WTC11 (cell line): ENCODE measurements at regions not wholly inside any gene's neighbourhood (a gene's known extent, or its start where the extent isn't known, plus 50 kb on each side); places are given as distances from the start of the nearest gene placed in this dataset.

Experiments
- ATAC-seq: fragments of 200-7000 bp; cut with Tn5 transposase; 2 replicates; pipeline ENCODE4 v1.10.0; 2021; ENCODE audit warnings: mild to moderate bottlenecking, moderate library complexity
- CTCF ChIA-PET: fragments of 300-600 bp; sonication (Branson Sonifier 250); formaldehyde crosslinking; loops from one replicate; lab custom pipeline; 2021; ENCODE audit warnings: antibody characterized with exemption; lab: Charles Lee
- POLR2A ChIA-PET: fragments of 350-600 bp; sonication (Branson Sonifier 250); formaldehyde crosslinking; loops from one replicate; lab custom pipeline; 2021; ENCODE audit warnings: antibody characterized with exemption; lab: Charles Lee
- DNase-seq: peaks from one replicate; pipeline ENCODE4 v3.0.0; 2021; ENCODE audit warnings: low spot score
- H3K27ac Mint-ChIP-seq: 2 replicates; pipeline ENCODE4 v1.8.0; 2021; ENCODE audit warnings: mixed read lengths
- H3K27me3 Mint-ChIP-seq: 2 replicates; pipeline ENCODE4 v1.8.0; 2021; ENCODE audit warnings: low read depth, mild to moderate bottlenecking, moderate library complexity, mixed read lengths
- H3K36me3 Mint-ChIP-seq: 2 replicates; pipeline ENCODE4 v1.8.0; 2021; ENCODE audit warnings: mixed read lengths
- H3K4me1 Mint-ChIP-seq: 2 replicates; pipeline ENCODE4 v1.8.0; 2022; ENCODE audit warnings: mixed read lengths
- H3K4me3 Mint-ChIP-seq: 2 replicates; pipeline ENCODE4 v1.8.0; 2021; ENCODE audit warnings: mild to moderate bottlenecking, moderate library complexity, mixed read lengths
- H3K9me3 Mint-ChIP-seq: 2 replicates; pipeline ENCODE4 v1.8.0; 2021; ENCODE audit warnings: mixed read lengths
- CREB1 ChIP-seq: sonication (generic); formaldehyde crosslinking; IDR thresholded peaks from 2 replicates; pipeline ENCODE4 v1.8.0; 2023; ENCODE audit warnings: mild to moderate bottlenecking, missing genetic modification reagents
- ETV6 ChIP-seq: sonication (generic); formaldehyde crosslinking; IDR thresholded peaks from 2 replicates; pipeline ENCODE4 v1.8.1; 2022; ENCODE audit warnings: mild to moderate bottlenecking, missing genetic modification reagents
- FOXJ3 ChIP-seq: sonication (generic); formaldehyde crosslinking; IDR thresholded peaks from 2 replicates; pipeline ENCODE4 v1.9.0; 2021; ENCODE audit warnings: missing genetic modification reagents, mild to moderate bottlenecking, borderline replicate concordance
- GABPB1 ChIP-seq: sonication (generic); formaldehyde crosslinking; IDR thresholded peaks from 2 replicates; pipeline ENCODE4 v1.8.1; 2023; ENCODE audit warnings: mild to moderate bottlenecking, missing genetic modification reagents
- GRHL2 ChIP-seq: fragments of 250-450 bp; sonication (Bioruptor Pico); IDR thresholded peaks from 2 replicates; pipeline ENCODE4 v1.8.0; 2022; ENCODE audit warnings: mild to moderate bottlenecking, moderate library complexity; ENCODE audit not compliant: insufficient replicate concordance, severe bottlenecking
- JAZF1 ChIP-seq: fragments of 250-450 bp; sonication (Bioruptor Pico); IDR thresholded peaks from 2 replicates; pipeline ENCODE4 v1.9.0; 2021; ENCODE audit warnings: moderate library complexity, mild to moderate bottlenecking, inconsistent platforms
- JUN ChIP-seq: sonication (generic); formaldehyde crosslinking; IDR thresholded peaks from 2 replicates; pipeline ENCODE4 v1.8.0; 2023; ENCODE audit warnings: mild to moderate bottlenecking, missing genetic modification reagents
- KAT7 ChIP-seq: sonication (generic); formaldehyde crosslinking; IDR thresholded peaks from 2 replicates; pipeline ENCODE4 v1.8.1; 2023; ENCODE audit warnings: missing genetic modification reagents, mild to moderate bottlenecking, borderline replicate concordance
- MXD4 ChIP-seq: fragments of 250-450 bp; sonication (Bioruptor Pico); IDR thresholded peaks from 2 replicates; pipeline ENCODE4 v1.8.0; 2021; ENCODE audit warnings: mild to moderate bottlenecking, moderate library complexity, borderline replicate concordance
- MYBL2 ChIP-seq: sonication (generic); formaldehyde crosslinking; IDR thresholded peaks from 2 replicates; pipeline ENCODE4 v1.8.1; 2023; ENCODE audit warnings: mild to moderate bottlenecking, moderate library complexity, missing genetic modification reagents
- NFYB ChIP-seq: sonication (generic); formaldehyde crosslinking; conservative IDR thresholded peaks from 2 replicates; pipeline ENCODE4 v1.8.0; 2022; ENCODE audit warnings: low read depth, missing genetic modification reagents
- NR1H2 ChIP-seq: sonication (generic); formaldehyde crosslinking; IDR thresholded peaks from 2 replicates; pipeline ENCODE4 v1.9.0; 2021; ENCODE audit warnings: mild to moderate bottlenecking, moderate library complexity, missing genetic modification reagents
- SMAD3 ChIP-seq: sonication (generic); formaldehyde crosslinking; IDR thresholded peaks from 2 replicates; pipeline ENCODE4 v1.8.0; 2022; ENCODE audit warnings: missing genetic modification reagents, mild to moderate bottlenecking, borderline replicate concordance
- ZNF396 ChIP-seq: fragments of 250-450 bp; sonication (Bioruptor Pico); IDR thresholded peaks from 2 replicates; pipeline ENCODE4 v1.8.0; 2021; ENCODE audit warnings: mild to moderate bottlenecking, moderate library complexity, borderline replicate concordance
- TF ChIP-seq, protein P1 (sequence below): sonication (generic); formaldehyde crosslinking; IDR thresholded peaks from 2 replicates; pipeline ENCODE4 v1.8.0; 2022; ENCODE audit warnings: mild to moderate bottlenecking, missing genetic modification reagents
- TF ChIP-seq, protein P2 (sequence below): fragments of 200-600 bp; IDR thresholded peaks from 2 replicates; pipeline ENCODE4 v1.8.0; 2022; ENCODE audit warnings: antibody characterized with exemption
- TF ChIP-seq, protein P3 (sequence below): sonication (generic); formaldehyde crosslinking; conservative IDR thresholded peaks from 2 replicates; pipeline ENCODE4 v1.8.1; 2022; ENCODE audit warnings: mild to moderate bottlenecking, missing genetic modification reagents
- TF ChIP-seq, protein P4 (sequence below): sonication (generic); formaldehyde crosslinking; conservative IDR thresholded peaks from 2 replicates; pipeline ENCODE4 v1.8.1; 2023; ENCODE audit warnings: mild to moderate bottlenecking, low read depth, missing genetic modification reagents, moderate library complexity
- TF ChIP-seq, protein P5 (sequence below): sonication (generic); formaldehyde crosslinking; IDR thresholded peaks from 2 replicates; pipeline ENCODE4 v1.8.0; 2023; ENCODE audit warnings: missing genetic modification reagents
- TF ChIP-seq, protein P6 (sequence below): sonication (generic); formaldehyde crosslinking; IDR thresholded peaks from 2 replicates; pipeline ENCODE4 v1.8.0; 2023; ENCODE audit warnings: mild to moderate bottlenecking, missing genetic modification reagents

DNA sequence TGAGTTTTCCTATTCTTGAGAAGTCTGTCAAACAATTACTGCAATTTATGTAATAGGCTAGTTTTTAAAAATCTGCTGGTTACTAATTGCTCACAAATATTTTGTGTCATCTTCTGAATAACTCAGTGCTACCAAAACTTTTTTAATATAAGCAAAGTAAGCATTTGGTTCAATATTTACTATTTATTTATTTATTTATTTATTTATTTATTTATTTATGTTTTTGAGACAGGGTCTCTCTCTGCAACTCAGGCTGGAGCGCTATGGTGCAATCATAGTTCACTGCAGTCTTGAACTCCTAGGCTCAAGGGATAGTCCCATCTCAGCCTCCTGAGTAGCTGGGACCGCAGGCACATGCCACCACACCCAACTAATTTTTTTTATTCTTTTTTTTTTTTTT is 60.4 kb upstream of the CDH20 start:
- TF ChIP-seq, protein P1, sequence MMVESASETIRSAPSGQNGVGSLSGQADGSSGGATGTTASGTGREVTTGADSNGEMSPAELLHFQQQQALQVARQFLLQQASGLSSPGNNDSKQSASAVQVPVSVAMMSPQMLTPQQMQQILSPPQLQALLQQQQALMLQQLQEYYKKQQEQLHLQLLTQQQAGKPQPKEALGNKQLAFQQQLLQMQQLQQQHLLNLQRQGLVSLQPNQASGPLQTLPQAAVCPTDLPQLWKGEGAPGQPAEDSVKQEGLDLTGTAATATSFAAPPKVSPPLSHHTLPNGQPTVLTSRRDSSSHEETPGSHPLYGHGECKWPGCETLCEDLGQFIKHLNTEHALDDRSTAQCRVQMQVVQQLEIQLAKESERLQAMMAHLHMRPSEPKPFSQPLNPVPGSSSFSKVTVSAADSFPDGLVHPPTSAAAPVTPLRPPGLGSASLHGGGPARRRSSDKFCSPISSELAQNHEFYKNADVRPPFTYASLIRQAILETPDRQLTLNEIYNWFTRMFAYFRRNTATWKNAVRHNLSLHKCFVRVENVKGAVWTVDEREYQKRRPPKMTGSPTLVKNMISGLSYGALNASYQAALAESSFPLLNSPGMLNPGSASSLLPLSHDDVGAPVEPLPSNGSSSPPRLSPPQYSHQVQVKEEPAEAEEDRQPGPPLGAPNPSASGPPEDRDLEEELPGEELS: no peak
- TF ChIP-seq GRHL2 (CRISPR knock-in tag) (no peak), JAZF1 (CRISPR knock-in tag) (no peak), NFYB (no peak), SMAD3 (no peak), FOXJ3 (no peak), KAT7 (CRISPR knock-in tag) (no peak), MXD4 (CRISPR knock-in tag) (no peak), CREB1 (CRISPR knock-in tag) (no peak), ZNF396 (CRISPR knock-in tag) (no peak)
- TF ChIP-seq, protein P2, sequence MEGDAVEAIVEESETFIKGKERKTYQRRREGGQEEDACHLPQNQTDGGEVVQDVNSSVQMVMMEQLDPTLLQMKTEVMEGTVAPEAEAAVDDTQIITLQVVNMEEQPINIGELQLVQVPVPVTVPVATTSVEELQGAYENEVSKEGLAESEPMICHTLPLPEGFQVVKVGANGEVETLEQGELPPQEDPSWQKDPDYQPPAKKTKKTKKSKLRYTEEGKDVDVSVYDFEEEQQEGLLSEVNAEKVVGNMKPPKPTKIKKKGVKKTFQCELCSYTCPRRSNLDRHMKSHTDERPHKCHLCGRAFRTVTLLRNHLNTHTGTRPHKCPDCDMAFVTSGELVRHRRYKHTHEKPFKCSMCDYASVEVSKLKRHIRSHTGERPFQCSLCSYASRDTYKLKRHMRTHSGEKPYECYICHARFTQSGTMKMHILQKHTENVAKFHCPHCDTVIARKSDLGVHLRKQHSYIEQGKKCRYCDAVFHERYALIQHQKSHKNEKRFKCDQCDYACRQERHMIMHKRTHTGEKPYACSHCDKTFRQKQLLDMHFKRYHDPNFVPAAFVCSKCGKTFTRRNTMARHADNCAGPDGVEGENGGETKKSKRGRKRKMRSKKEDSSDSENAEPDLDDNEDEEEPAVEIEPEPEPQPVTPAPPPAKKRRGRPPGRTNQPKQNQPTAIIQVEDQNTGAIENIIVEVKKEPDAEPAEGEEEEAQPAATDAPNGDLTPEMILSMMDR: no peak
- TF ChIP-seq, protein P3, sequence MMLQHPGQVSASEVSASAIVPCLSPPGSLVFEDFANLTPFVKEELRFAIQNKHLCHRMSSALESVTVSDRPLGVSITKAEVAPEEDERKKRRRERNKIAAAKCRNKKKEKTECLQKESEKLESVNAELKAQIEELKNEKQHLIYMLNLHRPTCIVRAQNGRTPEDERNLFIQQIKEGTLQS: no peak
- Mint-ChIP-seq H3K36me3 (peaks cover 3% of the 10 kb centered on the region; the same call in 1 of the 2 replicates), H3K4me1 (peaks cover 35% of the 10 kb centered on the region), H3K27ac (no peak overlapping the region), H3K9me3 (peaks cover 10% of the 10 kb centered on the region), H3K27me3 (peaks cover 73% of the 10 kb centered on the region), H3K4me3 (no peak overlapping the region)
- DNase-seq: no peak
- no peak for ATAC-seq
- CTCF ChIA-PET: no interaction called here
- POLR2A ChIA-PET: no interaction called here

DNA sequence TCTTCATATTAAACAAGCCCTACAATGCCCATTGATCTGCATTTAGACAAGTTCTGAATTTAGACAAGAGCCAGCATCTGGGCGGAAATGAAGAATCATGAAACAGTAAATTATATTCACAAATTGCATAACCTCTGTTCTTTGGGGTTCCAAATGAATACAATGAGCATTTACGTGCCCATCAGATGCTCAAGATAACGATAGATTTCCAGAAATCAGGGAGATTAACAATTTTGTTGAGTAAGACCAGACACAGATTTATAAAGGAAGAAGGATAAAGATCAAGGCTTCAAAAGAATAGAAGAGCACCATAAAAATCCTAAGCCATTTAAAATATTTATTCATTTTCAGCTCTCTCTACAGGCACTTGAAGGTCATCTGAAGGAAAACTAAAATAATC is 59.7 kb upstream of the CDH20 start:
- H3K4me1 Mint-ChIP-seq: peaks cover 35% of the 10 kb centered on the region
- H3K27ac Mint-ChIP-seq: no peak overlapping the region
- no peak for TF ChIP-seq ETV6 (CRISPR knock-in tag)
- no peak for TF ChIP-seq NR1H2 (CRISPR knock-in tag)
- TF ChIP-seq JUN (CRISPR knock-in tag): no peak
- TF ChIP-seq NFYB: no peak
- TF ChIP-seq MYBL2 (CRISPR knock-in tag): no peak
- TF ChIP-seq GABPB1 (CRISPR knock-in tag): no peak
- TF ChIP-seq, protein P4, sequence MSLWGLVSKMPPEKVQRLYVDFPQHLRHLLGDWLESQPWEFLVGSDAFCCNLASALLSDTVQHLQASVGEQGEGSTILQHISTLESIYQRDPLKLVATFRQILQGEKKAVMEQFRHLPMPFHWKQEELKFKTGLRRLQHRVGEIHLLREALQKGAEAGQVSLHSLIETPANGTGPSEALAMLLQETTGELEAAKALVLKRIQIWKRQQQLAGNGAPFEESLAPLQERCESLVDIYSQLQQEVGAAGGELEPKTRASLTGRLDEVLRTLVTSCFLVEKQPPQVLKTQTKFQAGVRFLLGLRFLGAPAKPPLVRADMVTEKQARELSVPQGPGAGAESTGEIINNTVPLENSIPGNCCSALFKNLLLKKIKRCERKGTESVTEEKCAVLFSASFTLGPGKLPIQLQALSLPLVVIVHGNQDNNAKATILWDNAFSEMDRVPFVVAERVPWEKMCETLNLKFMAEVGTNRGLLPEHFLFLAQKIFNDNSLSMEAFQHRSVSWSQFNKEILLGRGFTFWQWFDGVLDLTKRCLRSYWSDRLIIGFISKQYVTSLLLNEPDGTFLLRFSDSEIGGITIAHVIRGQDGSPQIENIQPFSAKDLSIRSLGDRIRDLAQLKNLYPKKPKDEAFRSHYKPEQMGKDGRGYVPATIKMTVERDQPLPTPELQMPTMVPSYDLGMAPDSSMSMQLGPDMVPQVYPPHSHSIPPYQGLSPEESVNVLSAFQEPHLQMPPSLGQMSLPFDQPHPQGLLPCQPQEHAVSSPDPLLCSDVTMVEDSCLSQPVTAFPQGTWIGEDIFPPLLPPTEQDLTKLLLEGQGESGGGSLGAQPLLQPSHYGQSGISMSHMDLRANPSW (CRISPR knock-in tag): no peak
- TF ChIP-seq, protein P5, sequence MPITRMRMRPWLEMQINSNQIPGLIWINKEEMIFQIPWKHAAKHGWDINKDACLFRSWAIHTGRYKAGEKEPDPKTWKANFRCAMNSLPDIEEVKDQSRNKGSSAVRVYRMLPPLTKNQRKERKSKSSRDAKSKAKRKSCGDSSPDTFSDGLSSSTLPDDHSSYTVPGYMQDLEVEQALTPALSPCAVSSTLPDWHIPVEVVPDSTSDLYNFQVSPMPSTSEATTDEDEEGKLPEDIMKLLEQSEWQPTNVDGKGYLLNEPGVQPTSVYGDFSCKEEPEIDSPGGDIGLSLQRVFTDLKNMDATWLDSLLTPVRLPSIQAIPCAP (CRISPR knock-in tag): no peak
- TF ChIP-seq, protein P6, sequence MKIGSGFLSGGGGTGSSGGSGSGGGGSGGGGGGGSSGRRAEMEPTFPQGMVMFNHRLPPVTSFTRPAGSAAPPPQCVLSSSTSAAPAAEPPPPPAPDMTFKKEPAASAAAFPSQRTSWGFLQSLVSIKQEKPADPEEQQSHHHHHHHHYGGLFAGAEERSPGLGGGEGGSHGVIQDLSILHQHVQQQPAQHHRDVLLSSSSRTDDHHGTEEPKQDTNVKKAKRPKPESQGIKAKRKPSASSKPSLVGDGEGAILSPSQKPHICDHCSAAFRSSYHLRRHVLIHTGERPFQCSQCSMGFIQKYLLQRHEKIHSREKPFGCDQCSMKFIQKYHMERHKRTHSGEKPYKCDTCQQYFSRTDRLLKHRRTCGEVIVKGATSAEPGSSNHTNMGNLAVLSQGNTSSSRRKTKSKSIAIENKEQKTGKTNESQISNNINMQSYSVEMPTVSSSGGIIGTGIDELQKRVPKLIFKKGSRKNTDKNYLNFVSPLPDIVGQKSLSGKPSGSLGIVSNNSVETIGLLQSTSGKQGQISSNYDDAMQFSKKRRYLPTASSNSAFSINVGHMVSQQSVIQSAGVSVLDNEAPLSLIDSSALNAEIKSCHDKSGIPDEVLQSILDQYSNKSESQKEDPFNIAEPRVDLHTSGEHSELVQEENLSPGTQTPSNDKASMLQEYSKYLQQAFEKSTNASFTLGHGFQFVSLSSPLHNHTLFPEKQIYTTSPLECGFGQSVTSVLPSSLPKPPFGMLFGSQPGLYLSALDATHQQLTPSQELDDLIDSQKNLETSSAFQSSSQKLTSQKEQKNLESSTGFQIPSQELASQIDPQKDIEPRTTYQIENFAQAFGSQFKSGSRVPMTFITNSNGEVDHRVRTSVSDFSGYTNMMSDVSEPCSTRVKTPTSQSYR (CRISPR knock-in tag): no peak
- TF ChIP-seq, all 79 proteins: peak for 0
- Mint-ChIP-seq H3K27me3 (peaks cover 73% of the 10 kb centered on the region), H3K9me3 (peaks cover 5% of the 10 kb centered on the region; the same call in 1 of the 2 replicates), H3K4me3 (no peak overlapping the region), H3K36me3 (peaks cover 2% of the 10 kb centered on the region; the same call in 1 of the 2 replicates)
- POLR2A ChIA-PET: no interaction called here
- CTCF ChIA-PET: no interaction called here
- DNase-seq (no peak), ATAC-seq (no peak)
